Rectal smooth muscle tissue (tissue), 1 donor: ENCODE measurements at regions not wholly inside any gene's neighbourhood (a gene's known extent, or its start where the extent isn't known, plus 50 kb on each side); places are given as distances from the start of the nearest gene placed in this dataset.
"Not testable (repeated sequence)": the region's sequence is repeated elsewhere in the genome, so short reads cannot be mapped to it uniquely, and the experiment has no call there.

Experiments
- H3K27ac ChIP-seq: one replicate; pipeline ENCODE4 v1.7.0; 2013; ENCODE audit warnings: low read depth, low read length, inconsistent platforms
- H3K27me3 ChIP-seq: one replicate; pipeline ENCODE4 v1.7.0; 2013; ENCODE audit warnings: low read length; ENCODE audit not compliant: control insufficient read depth, insufficient read depth
- H3K36me3 ChIP-seq: one replicate; pipeline ENCODE4 v1.7.0; 2013; ENCODE audit warnings: low read length; ENCODE audit not compliant: control insufficient read depth, insufficient read depth
- H3K4me1 ChIP-seq: one replicate; pipeline ENCODE4 v1.7.0; 2013; ENCODE audit warnings: low read length; ENCODE audit not compliant: control insufficient read depth, insufficient read depth
- H3K4me3 ChIP-seq: one replicate; pipeline ENCODE4 v1.7.0; 2013; ENCODE audit warnings: low read length
- H3K9ac ChIP-seq: one replicate; pipeline ENCODE4 v1.7.0; 2013; ENCODE audit warnings: low read length

DNA sequence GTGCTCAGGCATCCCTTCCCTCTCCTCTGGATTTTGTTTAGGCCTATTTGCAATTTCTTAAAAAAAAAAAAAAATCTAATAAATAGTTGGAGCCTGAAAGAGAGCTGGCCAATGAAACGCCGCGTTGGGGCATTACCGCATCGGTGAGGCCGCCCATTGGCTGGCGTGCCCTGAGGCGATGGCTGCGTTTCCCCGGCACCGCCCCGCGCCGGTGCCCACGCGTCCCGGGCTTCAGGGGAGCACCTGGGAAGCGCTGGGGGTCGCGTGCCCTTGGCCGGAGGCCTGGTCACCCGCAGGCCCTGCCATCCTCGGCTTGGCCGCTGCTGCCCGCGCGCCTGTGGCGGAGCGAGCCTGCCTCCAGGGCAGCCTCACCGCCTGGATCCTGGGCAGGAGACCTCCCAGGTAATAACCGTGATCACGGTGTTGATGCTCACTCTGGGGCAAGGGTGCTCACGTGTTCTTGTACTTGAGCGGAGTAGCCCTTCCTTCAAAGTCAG lies 155.4 kb downstream of the NRN1 start:
- no peaks in the 10 kb centered on the region for H3K4me1 ChIP-seq
- H3K36me3 ChIP-seq: no peaks in the 10 kb centered on the region
- peaks cover 9% of the 10 kb centered on the region for H3K27me3 ChIP-seq
- no peak overlapping the region for H3K9ac ChIP-seq
- peak overlapping the region; percentile 55 for H3K4me3 ChIP-seq
- no peak overlapping the region for H3K27ac ChIP-seq

DNA sequence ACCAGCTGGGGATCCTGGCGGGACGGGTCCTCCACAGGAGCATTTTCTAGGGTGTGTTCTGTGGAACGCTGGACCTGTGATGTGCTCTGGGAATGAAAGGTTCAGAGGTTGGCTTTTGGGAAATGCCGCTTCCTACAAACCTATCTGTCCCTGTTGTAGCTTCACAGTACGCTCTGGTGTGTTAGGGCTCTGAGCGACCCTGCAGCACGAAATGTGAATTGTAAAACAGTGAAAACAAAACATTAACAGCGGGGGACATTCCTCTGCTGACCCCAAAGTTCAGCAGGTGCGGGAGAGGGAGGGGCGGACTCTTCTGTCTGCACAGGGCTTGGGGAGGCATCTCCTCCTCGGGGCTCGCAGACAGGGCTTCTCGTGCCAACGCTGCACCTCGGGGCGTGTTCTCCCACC lies 155.9 kb downstream of the NRN1 start:
- H3K36me3 ChIP-seq: no peaks in the 10 kb centered on the region
- H3K4me1 ChIP-seq: no peaks in the 10 kb centered on the region
- H3K27me3 ChIP-seq: peaks cover 9% of the 10 kb centered on the region
- H3K27ac ChIP-seq: no peak overlapping the region
- peak overlapping the region; percentile 55 for H3K4me3 ChIP-seq
- H3K9ac ChIP-seq: no peak overlapping the region

DNA sequence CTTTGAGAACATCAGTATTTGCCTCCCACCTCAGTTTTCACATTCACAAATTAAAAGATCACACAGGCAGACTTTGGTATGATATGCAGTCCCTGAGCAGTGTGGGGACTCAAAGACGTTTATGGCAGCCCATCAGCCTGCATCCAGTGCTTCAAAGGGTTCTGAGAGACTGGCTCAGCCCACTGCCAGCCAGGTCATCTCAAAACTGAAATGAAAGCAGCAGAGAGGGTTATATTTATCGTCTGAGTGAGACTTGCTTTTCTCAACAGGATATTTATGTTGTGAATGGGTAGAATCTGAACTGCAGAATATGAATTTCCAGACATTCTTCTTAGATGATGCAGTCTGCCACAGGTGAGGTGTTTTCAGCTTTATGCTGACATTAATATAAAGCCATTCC lies 159.8 kb downstream of the NRN1 start:
- no peak overlapping the region for H3K27ac ChIP-seq
- peaks cover 9% of the 10 kb centered on the region for H3K27me3 ChIP-seq
- no peak overlapping the region for H3K9ac ChIP-seq
- no peaks in the 10 kb centered on the region for H3K36me3 ChIP-seq
- no peak overlapping the region for H3K4me3 ChIP-seq
- H3K4me1 ChIP-seq: no peaks in the 10 kb centered on the region

DNA sequence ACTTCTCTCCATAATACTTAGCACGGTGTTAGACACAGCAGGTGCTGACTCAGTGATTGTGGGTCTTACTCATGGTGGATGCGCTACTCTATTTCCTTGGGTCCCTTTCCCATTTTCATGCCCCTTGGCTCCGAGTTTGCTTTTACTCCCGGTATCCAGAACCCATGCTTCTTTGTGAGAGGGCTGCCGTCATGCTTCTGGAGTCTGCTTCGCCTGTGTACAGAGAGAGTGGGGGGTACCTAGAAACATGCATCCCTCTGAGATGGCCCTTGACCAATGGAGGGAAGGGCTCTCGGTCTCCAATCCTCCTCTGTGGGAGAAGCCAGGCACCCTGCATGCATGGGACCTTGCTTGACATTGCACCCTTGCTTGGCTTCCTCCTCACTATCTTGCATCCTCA lies 160.4 kb downstream of the NRN1 start:
- Histone ChIP-seq H3K9ac (no peak overlapping the region), H3K4me1 (no peaks in the 10 kb centered on the region), H3K27ac (no peak overlapping the region), H3K4me3 (no peak overlapping the region), H3K36me3 (no peaks in the 10 kb centered on the region), H3K27me3 (peaks cover 5% of the 10 kb centered on the region)

DNA sequence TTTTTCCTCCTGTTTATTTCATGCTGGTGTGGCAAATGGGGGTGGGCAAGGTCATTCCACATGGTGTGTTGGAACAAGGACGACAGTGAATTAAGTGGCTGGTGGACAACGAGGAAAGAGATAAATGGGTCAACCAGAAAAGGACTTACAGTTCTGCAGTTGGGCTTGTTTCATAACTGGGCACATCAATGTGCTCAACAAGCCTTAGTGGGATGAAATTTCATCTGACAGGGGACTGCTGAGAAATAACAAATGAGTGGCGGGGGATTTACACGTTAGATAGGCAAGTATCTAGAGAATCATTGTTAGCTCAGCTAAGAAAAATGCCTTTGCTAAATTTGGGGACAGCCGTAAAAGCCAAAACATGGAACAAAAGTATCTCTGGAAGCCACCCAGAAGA lies 163.6 kb downstream of the NRN1 start:
- no peaks in the 10 kb centered on the region for H3K36me3 ChIP-seq
- no peaks in the 10 kb centered on the region for H3K4me1 ChIP-seq
- H3K4me3 ChIP-seq: no peak overlapping the region
- no peak overlapping the region for H3K27ac ChIP-seq
- no peak overlapping the region for H3K9ac ChIP-seq
- H3K27me3 ChIP-seq: peaks cover 3% of the 10 kb centered on the region

DNA sequence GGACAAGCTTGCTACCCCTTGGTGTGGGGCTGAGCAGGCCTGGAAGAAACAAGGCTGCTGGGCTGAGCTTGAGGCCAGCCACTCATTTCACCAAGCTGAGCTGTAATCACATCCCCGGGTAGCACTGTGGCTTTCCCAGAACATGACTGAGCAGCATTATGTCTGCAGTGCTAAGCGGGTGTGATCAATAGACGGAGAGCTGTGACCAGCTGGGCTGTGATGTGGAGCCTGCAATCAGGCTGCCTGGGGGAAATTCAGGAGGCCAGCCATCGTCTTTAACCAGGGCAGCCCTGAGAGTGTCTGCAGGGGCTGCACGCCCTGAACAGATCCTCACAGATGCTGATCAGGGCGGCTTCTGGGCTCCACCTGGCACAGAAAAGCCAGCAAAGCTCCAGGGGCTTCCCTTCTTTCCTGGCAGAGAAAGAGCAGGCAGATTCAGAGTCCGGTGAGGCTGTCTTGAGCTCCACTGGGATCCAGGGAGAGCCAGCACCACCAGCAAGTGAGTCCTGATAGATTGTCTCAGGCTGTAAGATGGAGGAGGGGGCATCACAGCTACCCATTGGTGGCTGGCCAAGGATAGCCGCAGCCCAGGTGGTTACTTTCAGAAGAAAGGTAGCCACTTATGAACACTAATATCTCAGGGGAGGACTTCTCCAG lies 165.9 kb downstream of the NRN1 start:
- no peaks in the 10 kb centered on the region for H3K4me1 ChIP-seq
- H3K27me3 ChIP-seq: peaks cover 3% of the 10 kb centered on the region
- H3K9ac ChIP-seq: no peak overlapping the region
- no peak overlapping the region for H3K27ac ChIP-seq
- H3K36me3 ChIP-seq: no peaks in the 10 kb centered on the region
- H3K4me3 ChIP-seq: no peak overlapping the region

DNA sequence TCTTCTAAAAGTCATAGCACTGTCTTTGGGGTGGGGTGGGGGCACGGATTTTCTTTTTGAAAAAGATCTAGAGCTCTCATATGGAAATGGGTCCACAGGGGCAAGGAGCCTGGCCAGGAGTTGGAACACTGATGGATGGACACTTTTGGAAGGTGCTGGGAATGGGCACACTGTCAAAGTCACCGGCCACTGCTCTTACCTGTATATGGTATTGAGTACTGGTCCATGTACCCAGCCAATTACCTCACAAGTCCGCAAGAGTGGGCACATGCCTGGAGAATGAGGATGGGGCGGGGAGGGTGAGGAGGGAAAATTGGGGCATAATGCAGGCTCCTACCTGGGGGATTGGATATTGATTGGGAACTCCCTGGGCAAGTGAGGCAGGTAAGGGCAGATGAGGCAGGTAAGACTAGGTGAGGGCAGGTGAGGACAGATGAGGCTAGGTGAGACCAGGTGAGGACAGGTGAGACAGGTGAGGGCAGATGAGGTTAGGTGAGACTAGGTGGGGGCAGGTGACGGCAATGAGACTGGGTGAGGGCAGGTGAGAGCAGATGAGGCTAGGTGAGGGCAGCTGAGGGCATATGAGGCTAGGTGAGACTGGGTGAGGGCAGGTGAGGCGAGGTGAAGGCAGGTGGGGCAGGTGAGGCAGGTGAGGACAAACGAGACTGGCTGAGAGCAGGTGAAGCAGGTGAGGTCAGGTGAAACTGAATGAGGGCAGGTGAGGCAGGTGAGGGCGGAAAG lies 167.9 kb downstream of the NRN1 start:
- H3K36me3 ChIP-seq: no peaks in the 10 kb centered on the region

DNA sequence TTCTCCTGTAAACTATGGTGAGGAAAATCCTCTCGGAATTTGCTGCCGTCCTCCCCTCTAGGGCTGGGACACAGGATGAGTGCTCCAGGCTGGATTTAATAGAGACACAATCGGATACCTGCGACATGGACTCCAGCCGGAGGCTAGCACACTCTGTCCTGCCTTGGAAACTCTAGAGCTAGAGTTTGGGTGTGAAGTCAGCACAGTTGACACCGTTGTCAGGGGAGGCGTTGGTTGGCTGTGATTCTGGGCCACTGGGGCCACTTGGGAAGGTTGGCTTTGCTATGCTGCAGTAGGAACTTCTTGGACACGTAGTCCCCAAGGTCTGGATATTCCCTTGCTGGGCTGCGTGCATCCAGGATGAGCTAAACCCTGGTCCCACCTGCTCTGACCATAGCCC lies 169.4 kb downstream of the NRN1 start:
- H3K4me3 ChIP-seq: no peak overlapping the region
- no peak overlapping the region for H3K27ac ChIP-seq
- no peaks in the 10 kb centered on the region for H3K4me1 ChIP-seq
- H3K36me3 ChIP-seq: no peaks in the 10 kb centered on the region
- peaks cover 3% of the 10 kb centered on the region for H3K27me3 ChIP-seq
- H3K9ac ChIP-seq: no peak overlapping the region

More for the DNA sequence above, 167.9 kb downstream of the NRN1 start:
- no peaks in the 10 kb centered on the region for H3K4me1 ChIP-seq
- H3K4me3 ChIP-seq: no peak overlapping the region
- H3K27me3 ChIP-seq: peaks cover 3% of the 10 kb centered on the region
- H3K27ac ChIP-seq: no peak overlapping the region
- no peak overlapping the region for H3K9ac ChIP-seq

DNA sequence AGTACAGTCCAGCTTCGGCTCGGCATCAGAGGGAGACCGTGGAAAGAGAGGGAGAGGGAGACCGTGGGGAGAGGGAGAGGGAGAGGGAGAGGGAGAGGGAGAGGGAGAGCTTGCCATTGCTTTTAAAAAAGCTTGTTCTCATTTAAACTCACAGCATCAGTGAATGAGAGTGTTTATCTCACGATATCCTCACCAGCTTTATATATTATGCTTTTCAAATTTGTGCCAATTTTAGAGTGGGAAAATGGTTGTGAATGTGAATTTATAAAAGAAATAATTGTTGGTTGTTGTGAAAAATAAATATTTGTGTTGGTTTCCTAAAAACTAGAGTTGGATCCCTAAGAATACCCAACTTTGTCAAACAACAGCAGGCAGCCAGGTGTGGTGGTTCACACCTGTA lies 170.1 kb downstream of the NRN1 start:
- not testable (repeated sequence) for H3K4me3 ChIP-seq, H3K27ac ChIP-seq, H3K36me3 ChIP-seq, H3K4me1 ChIP-seq, H3K27me3 ChIP-seq, H3K9ac ChIP-seq

DNA sequence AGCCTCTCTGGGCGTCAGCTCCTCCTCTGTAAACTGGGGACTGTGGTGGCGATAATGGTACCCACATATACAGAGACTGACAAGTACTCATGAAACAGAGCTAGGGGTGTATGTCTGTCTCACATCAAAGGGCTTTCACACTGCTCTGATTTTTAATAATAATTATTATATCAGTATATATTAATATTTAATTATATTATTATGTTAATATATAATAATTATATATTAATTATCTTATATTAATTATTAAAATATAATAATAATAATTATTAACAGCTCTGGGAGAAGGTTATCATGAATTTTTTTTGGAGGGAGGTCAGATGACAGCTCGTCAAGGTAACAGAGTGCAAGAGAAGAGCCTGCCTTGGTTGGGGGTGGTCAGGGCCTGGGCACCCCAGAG lies 173.6 kb downstream of the NRN1 start:
- Histone ChIP-seq H3K4me1 (no peaks in the 10 kb centered on the region), H3K4me3 (no peak overlapping the region)

DNA sequence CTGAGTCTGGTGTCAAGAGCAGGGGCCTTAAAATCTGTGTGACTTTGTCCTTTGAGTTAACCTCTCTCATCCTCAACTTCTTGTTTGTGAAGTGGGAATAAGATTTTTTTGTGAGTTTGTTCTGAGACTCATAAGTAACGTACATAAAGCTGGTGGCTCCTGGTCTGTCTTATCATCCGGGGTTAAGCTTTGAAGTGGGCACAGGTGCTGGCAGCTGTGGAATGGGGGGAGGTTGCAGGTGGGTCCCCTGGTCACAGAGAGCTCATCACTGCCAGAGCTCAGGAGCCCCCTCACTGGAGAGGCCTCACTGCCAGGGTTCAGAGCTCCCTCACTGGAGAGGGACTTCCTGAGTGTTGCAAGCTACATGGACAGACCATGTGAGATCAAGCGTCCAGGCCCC lies 174.1 kb downstream of the NRN1 start:
- no peak overlapping the region for H3K27ac ChIP-seq
- no peak overlapping the region for H3K4me3 ChIP-seq
- H3K27me3 ChIP-seq: no peaks in the 10 kb centered on the region
- H3K4me1 ChIP-seq: no peaks in the 10 kb centered on the region
- no peaks in the 10 kb centered on the region for H3K36me3 ChIP-seq
- no peak overlapping the region for H3K9ac ChIP-seq

More for the DNA sequence above, 173.6 kb downstream of the NRN1 start:
- Histone ChIP-seq H3K27me3 (no peaks in the 10 kb centered on the region), H3K27ac (no peak overlapping the region), H3K36me3 (no peaks in the 10 kb centered on the region), H3K9ac (no peak overlapping the region)

DNA sequence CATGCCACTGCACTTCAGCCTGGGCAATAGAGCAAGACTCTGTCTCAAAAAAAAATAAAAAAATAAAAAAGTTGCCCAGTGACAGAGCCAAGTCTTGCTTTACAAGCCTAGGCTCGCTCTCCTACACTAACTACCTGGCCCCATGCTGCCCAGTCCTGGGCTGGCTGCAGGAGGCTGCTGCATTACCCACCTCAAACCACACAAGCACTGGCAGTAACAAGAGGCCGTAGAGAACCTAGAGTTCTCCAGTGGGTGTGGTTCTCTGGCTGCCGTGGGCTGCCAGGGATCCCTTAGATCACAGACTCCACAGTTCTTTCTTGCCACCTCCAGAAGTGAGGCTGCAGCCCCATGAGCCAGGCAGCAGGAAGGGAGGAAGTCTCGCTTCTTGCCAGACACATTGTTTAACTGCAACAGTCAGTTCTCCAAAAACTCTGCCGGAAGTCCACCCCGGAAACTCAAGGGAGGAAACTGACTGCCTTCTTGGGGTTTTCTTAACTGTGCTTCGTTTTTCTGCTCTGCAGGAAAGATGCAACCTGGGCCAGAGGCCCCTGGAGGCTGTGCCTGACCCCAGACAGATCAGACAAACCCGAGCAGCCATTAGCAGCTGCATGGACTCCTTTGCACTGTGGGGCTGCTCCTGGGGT lies 175.4 kb downstream of the NRN1 start:
- not testable (repeated sequence) for H3K27ac ChIP-seq, H3K4me1 ChIP-seq, H3K4me3 ChIP-seq, H3K9ac ChIP-seq, H3K27me3 ChIP-seq, H3K36me3 ChIP-seq
